MG63 (cell line): ENCODE measurements at regions not wholly inside any gene's neighbourhood (a gene's known extent, or its start where the extent isn't known, plus 50 kb on each side); places are given as distances from the start of the nearest gene placed in this dataset.
"Not testable (repeated sequence)": the region's sequence is repeated elsewhere in the genome, so short reads cannot be mapped to it uniquely, and the experiment has no call there.

Experiments used
- DNase-seq: peaks from one replicate; pipeline ENCODE4 v3.0.0-alpha.2; 2020
- H3K27me3 ChIP-seq: fragments of 250-450 bp; sonication (Bioruptor Pico); 2 replicates; pipeline ENCODE4 v1.5.1; 2020; ENCODE audit warnings: mild to moderate bottlenecking, moderate library complexity
- H3K36me3 ChIP-seq: fragments of 250-450 bp; sonication (Bioruptor Pico); 2 replicates; pipeline ENCODE4 v1.5.1; 2020; ENCODE audit warnings: mild to moderate bottlenecking, moderate library complexity
- H3K4me3 ChIP-seq: fragments of 250-450 bp; sonication (Bioruptor Pico); 2 replicates; pipeline ENCODE4 v1.5.1; 2020; ENCODE audit warnings: mild to moderate bottlenecking, moderate library complexity
- H3K9me3 ChIP-seq: fragments of 250-450 bp; sonication (Bioruptor Pico); 2 replicates; pipeline ENCODE4 v1.5.1; 2020; ENCODE audit warnings: mild to moderate bottlenecking, moderate library complexity

DNA sequence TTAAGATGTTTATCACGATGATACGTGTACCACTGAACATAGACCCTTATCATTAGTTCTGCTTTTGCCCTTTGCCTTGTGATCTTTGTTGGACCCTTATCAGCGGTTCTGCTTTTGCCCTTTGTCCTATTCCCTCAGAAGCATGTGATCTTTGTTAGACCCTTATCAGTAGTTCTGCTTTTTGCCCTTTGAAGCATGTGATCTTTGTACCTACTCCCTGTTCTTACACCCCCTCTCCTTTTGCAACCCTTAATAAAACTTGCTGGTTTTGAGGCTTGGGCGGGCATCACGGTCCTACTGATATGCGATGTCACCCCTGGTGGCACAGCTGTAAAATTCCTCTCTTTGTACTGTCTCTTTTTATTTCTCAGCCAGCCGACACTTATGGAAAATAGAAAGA lies 117.0 kb downstream of the SDHAF3 start:
- not testable (repeated sequence) for H3K36me3 ChIP-seq, H3K27me3 ChIP-seq, H3K4me3 ChIP-seq, DNase-seq, H3K9me3 ChIP-seq

DNA sequence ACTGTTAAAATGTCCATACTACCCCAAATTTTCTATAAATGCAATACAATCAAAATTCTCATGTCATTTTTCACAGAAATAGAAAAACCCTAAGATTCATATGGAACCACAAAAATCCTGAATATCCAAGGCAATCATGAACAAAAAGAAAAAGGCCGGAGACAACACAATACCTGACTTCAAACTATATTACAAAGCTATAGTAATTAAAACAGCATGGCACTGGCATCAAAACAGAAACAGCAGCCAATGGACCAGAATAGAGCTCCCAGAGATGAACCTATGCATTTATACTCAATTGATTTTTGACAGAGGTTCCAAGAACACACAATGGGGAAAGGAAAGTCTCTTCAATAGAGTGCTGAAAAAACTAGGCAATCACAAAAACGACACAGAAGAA lies 128.8 kb downstream of the SDHAF3 start:
- DNase-seq = no peak
- no peaks in the 10 kb centered on the region for H3K27me3 ChIP-seq
- H3K36me3 ChIP-seq = no peaks in the 10 kb centered on the region
- H3K4me3 ChIP-seq = no peak overlapping the region
- no peaks in the 10 kb centered on the region for H3K9me3 ChIP-seq

GRCh38 chr7:97258187-97258586 lies 140.7 kb downstream of the SDHAF3 start:
- DNase-seq, H3K4me3 ChIP-seq, H3K9me3 ChIP-seq, H3K27me3 ChIP-seq, H3K36me3 ChIP-seq: not testable (repeated sequence)

DNA sequence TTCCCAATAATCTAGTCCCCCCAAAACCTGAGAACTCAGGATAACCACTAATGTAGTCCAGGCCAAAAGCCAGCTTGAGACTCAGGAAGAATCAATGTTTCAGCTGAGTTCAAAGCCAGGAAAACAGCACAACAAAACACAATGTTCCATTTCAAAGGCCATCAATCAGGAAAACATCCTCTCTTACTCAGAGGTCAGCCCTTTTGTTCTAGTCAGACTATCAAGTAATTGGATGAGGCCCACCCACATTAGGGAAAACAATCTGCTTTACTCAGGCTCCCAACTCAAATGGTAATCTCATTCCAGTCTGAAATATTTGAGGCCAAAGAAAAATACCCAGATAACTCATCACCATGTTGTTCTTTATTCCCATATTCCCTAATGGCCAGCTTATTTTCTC lies 152.2 kb downstream of the SDHAF3 start:
- no peak for DNase-seq
- no peaks in the 10 kb centered on the region for H3K27me3 ChIP-seq
- H3K9me3 ChIP-seq = no peaks in the 10 kb centered on the region
- no peak overlapping the region for H3K4me3 ChIP-seq
- H3K36me3 ChIP-seq = no peaks in the 10 kb centered on the region

DNA sequence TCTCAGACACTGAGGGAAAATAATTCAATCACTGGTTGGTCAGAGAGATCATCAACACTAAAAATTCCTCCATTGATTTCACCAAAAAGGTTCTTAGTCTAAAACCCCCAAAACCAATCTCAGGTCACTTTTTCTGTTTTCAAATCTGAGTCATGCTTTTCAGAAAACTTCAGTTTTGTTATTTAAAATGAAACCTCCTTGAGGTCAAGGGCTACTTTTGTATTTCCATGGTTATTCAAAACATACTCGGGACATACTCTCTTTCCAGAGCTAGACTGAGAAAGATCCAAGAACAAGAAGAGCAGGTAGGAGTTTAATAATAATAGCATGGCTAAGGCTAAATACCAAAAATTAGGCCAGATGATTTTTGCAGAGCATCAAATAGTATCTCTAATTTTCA lies 152.8 kb downstream of the SDHAF3 start:
- Histone ChIP-seq H3K4me3 (no peak overlapping the region), H3K9me3 (no peaks in the 10 kb centered on the region), H3K36me3 (no peaks in the 10 kb centered on the region), H3K27me3 (no peaks in the 10 kb centered on the region)
- no peak for DNase-seq

GRCh38 chr7:97271619-97272018 lies 154.1 kb downstream of the SDHAF3 start:
- Histone ChIP-seq H3K36me3 (no peaks in the 10 kb centered on the region), H3K9me3 (no peaks in the 10 kb centered on the region), H3K27me3 (no peaks in the 10 kb centered on the region), H3K4me3 (no peak overlapping the region)
- DNase-seq = no peak

GRCh38 chr7:97272237-97272975 lies 154.9 kb downstream of the SDHAF3 start:
- no peak overlapping the region for H3K4me3 ChIP-seq
- H3K9me3 ChIP-seq = no peaks in the 10 kb centered on the region
- no peak for DNase-seq
- H3K27me3 ChIP-seq = no peaks in the 10 kb centered on the region
- H3K36me3 ChIP-seq = no peaks in the 10 kb centered on the region

DNA sequence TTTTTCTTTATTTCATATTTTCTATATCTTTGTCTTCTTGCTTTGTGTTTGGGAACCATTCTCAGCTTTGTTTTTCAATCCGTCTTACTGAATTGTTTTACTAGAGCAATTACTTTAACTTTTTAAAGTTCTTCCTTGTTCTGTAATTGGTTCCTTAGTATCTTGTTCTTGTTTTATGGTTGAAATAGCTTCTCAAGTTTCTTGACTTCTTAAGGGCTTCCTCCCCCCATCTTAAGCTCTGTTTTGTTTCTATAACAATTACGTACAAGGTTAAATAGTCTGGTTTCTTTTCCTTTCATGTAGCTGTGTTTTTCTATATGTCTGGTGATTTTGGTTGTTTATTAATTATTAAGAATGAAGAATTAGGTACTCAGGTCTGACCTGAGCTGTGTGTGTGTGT lies 158.0 kb downstream of the SDHAF3 start:
- DNase-seq = no peak
- Histone ChIP-seq H3K36me3 (no peaks in the 10 kb centered on the region), H3K9me3 (no peaks in the 10 kb centered on the region), H3K4me3 (no peak overlapping the region), H3K27me3 (no peaks in the 10 kb centered on the region)

- H3K4me3 ChIP-seq = no peak overlapping the region
- no peaks in the 10 kb centered on the region for H3K36me3 ChIP-seq
- H3K9me3 ChIP-seq = no peaks in the 10 kb centered on the region
- DNase-seq = no peak
- no peaks in the 10 kb centered on the region for H3K27me3 ChIP-seq
Observed at GRCh38 chr7:97280950-97281349, 163.5 kb downstream of the SDHAF3 start.

GRCh38 chr7:97285348-97285747 lies 167.8 kb downstream of the SDHAF3 start:
- Histone ChIP-seq H3K27me3 (no peaks in the 10 kb centered on the region), H3K36me3 (no peaks in the 10 kb centered on the region), H3K4me3 (no peak overlapping the region), H3K9me3 (no peaks in the 10 kb centered on the region)
- DNase-seq = no peak

DNA sequence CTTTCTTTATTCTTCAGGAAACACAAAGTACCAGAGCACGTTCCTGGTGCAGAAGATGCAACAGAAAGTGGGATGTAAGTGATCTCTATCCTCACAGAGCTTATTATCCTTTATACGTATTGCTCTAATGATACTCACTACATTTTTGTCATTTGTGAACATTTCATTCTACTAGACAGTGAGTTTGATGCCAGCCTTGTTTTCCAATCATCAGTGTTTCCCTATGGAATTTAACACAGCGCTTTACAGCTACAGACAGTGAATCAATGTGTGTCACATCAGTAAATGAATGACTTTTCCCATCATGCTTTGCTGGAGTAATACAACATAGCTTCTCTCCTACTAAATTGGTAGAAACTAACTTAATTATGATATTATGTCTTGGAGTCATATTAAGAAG lies 175.5 kb downstream of the SDHAF3 start:
- Histone ChIP-seq H3K9me3 (no peaks in the 10 kb centered on the region), H3K4me3 (no peak overlapping the region), H3K27me3 (no peaks in the 10 kb centered on the region), H3K36me3 (no peaks in the 10 kb centered on the region)
- no peak for DNase-seq

DNA sequence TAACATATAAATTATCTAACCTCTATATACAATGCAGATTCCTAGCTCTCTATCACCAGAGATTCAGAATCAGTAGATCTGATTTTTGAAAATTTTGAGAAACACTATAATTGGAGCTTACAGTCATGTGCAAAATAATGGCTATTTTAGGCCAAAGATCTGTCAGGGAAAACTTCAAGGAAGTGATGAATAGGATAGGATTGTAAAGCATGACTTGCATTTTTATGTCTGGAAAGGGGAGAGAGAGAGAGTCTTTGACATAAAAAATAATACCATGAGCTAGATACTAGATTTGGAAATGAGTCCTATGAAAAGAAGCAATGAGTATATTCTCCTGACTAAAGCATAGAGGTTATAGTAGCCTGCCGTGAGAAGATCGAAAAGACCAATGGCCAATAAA lies 181.1 kb downstream of the SDHAF3 start:
- no peaks in the 10 kb centered on the region for H3K36me3 ChIP-seq
- no peaks in the 10 kb centered on the region for H3K27me3 ChIP-seq
- H3K4me3 ChIP-seq = no peak overlapping the region
- no peak for DNase-seq
- no peaks in the 10 kb centered on the region for H3K9me3 ChIP-seq

GRCh38 chr7:97305589-97305988 lies 188.1 kb downstream of the SDHAF3 start:
- Histone ChIP-seq H3K9me3 (no peaks in the 10 kb centered on the region), H3K27me3 (no peaks in the 10 kb centered on the region), H3K4me3 (no peak overlapping the region), H3K36me3 (no peaks in the 10 kb centered on the region)
- DNase-seq = no peak

- H3K27me3 ChIP-seq = no peaks in the 10 kb centered on the region
- H3K36me3 ChIP-seq = no peaks in the 10 kb centered on the region
- no peaks in the 10 kb centered on the region for H3K9me3 ChIP-seq
- peak overlapping the region; percentile 7; the same call in 1 of the 2 replicates for H3K4me3 ChIP-seq
- DNase-seq = peak; percentile 45
Observed at GRCh38 chr7:97307521-97308108, 190.1 kb downstream of the SDHAF3 start.

DNA sequence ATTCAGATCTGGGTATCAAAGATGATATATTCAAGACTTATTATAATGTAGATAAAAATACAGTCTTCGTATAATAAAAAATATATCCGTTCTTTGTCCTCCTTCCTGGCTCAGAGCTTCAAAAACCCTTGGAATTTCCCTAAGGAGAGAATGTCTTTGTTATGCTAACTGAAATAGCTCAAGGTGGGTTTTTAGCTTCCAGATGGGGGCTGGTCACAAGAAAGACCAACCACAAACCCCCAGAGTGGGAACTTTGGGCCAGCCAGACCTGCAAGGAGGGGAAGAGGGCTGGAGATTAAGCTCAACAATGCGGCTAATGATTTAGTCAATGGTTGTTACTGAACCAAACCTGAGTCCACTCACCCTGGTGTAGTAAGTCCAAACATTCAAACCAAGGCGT lies 196.4 kb downstream of the SDHAF3 start:
- no peaks in the 10 kb centered on the region for H3K27me3 ChIP-seq

DNA sequence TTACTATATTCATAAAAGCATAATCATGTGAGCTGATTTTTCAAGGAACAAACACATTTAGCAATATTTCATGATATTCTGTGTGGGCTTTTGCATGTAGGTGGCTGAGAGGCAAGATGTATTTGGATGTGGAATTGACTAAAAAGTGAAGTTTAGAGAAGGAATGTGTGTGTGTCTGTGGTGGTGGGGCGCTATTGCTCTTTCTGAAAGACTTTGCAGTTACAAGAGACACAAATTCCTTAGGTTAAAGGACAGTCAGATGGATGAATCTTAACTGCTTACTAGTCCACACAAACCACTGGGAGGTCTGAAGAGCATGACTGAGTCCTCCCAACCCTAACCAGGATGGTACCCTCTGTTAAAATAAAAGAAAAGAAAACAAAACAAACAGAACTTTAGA lies 200.1 kb downstream of the SDHAF3 start:
- Histone ChIP-seq H3K9me3 (no peaks in the 10 kb centered on the region), H3K27me3 (no peaks in the 10 kb centered on the region), H3K4me3 (no peak overlapping the region), H3K36me3 (no peaks in the 10 kb centered on the region)
- DNase-seq = no peak

More for the DNA sequence above, 196.4 kb downstream of the SDHAF3 start:
- DNase-seq = no peak
- no peaks in the 10 kb centered on the region for H3K36me3 ChIP-seq
- no peak overlapping the region for H3K4me3 ChIP-seq
- no peaks in the 10 kb centered on the region for H3K9me3 ChIP-seq

DNA sequence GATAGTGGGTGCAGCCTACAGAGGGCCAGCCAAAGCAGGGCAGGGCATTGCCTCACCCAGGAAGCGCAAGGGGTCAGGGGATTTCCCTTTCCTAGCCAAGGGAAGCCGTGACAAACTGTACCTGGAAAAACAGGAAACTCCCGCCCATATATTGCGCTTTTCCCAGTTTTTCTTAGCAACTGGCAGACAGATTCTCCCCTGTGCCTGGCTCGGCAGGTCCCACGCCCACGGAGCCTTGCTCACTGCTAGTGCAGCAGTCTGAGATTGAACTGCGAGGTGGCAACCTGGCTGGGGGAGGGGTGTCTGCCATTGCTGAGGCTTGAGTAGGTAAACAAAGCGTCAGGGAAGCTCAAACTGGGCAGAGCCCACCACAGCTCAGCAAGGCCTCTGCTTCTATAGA lies 212.4 kb downstream of the SDHAF3 start:
- not testable (repeated sequence) for H3K9me3 ChIP-seq, H3K36me3 ChIP-seq, H3K4me3 ChIP-seq, H3K27me3 ChIP-seq, DNase-seq

GRCh38 chr7:97337849-97338248 lies 220.4 kb downstream of the SDHAF3 start:
- no peak for DNase-seq
- Histone ChIP-seq H3K27me3 (no peaks in the 10 kb centered on the region), H3K4me3 (no peak overlapping the region), H3K9me3 (no peaks in the 10 kb centered on the region), H3K36me3 (no peaks in the 10 kb centered on the region)
